Adrenal gland (tissue), 5 donors: ENCODE measurements at regions not wholly inside any gene's neighbourhood (a gene's known extent, or its start where the extent isn't known, plus 50 kb on each side); places are given as distances from the start of the nearest gene placed in this dataset.

Experiments
- POLR2A ChIP-seq, 2 donors: fragments of 450-650 bp; IDR thresholded peaks; one replicate each; pipeline ENCODE4 v1.6.1; 2017; ENCODE audit warnings: antibody characterized with exemption in 2 of 2, mild to moderate bottlenecking in 2 of 2, moderate library complexity in 1 of 2
- TF ChIP-seq, protein P1 (sequence below), 6 experiments: fragments of 450-650 bp in 4 of 6; fragments of 200-600 bp in 2 of 6; sonication (generic) in 1 of 6; IDR thresholded peaks; 1 replicate in 5 of 6; 2 replicates in 1 of 6; pipeline versions ENCODE4 v1.5.1 to v1.8.0; 2016 to 2021; ENCODE audit warnings: antibody characterized with exemption in 6 of 6, mild to moderate bottlenecking in 2 of 6, moderate library complexity in 1 of 6
- donor health status: DM: no; HTN: no; CAD: no.

DNA sequence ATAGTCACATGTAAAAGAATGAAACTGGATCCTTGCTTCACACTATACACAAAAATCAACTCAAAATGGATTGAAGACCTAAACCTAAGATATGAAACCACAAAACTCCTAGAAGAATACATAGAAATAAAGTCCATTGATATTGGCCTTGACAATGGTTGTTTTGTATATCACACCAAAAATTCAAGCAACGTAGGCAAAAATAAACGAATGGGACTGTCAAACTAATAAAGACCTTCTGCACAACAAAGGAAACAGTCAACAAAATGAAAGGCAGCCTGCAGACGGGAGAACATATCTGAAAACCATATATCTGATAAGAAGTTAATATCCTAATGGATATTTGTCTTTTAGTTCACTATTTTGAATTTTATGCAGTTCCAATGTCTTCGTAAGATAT is 292.3 kb upstream of the CNTN5 start:
- TF ChIP-seq, protein P1, sequence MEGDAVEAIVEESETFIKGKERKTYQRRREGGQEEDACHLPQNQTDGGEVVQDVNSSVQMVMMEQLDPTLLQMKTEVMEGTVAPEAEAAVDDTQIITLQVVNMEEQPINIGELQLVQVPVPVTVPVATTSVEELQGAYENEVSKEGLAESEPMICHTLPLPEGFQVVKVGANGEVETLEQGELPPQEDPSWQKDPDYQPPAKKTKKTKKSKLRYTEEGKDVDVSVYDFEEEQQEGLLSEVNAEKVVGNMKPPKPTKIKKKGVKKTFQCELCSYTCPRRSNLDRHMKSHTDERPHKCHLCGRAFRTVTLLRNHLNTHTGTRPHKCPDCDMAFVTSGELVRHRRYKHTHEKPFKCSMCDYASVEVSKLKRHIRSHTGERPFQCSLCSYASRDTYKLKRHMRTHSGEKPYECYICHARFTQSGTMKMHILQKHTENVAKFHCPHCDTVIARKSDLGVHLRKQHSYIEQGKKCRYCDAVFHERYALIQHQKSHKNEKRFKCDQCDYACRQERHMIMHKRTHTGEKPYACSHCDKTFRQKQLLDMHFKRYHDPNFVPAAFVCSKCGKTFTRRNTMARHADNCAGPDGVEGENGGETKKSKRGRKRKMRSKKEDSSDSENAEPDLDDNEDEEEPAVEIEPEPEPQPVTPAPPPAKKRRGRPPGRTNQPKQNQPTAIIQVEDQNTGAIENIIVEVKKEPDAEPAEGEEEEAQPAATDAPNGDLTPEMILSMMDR (IDR thresholded peaks at IDR 0.05), result no peak
- TF ChIP-seq POLR2A (IDR thresholded peaks at IDR 0.05), result no peak
